ENCODE measurements at regions not wholly inside any gene's neighbourhood (a gene's known extent, or its start where the extent isn't known, plus 50 kb on each side); places are given as distances from the start of the nearest gene placed in this dataset.

GRCh38 chr2:120667981-120668380 is 67.7 kb upstream of the GLI2 start:
- DNase-seq (ENCODE audit: low spot score in 2 of 2): no peak
- WGBS, 2 donors: 87 to 96% methylated on average over 2 of the region's 2 CpGs

DNA sequence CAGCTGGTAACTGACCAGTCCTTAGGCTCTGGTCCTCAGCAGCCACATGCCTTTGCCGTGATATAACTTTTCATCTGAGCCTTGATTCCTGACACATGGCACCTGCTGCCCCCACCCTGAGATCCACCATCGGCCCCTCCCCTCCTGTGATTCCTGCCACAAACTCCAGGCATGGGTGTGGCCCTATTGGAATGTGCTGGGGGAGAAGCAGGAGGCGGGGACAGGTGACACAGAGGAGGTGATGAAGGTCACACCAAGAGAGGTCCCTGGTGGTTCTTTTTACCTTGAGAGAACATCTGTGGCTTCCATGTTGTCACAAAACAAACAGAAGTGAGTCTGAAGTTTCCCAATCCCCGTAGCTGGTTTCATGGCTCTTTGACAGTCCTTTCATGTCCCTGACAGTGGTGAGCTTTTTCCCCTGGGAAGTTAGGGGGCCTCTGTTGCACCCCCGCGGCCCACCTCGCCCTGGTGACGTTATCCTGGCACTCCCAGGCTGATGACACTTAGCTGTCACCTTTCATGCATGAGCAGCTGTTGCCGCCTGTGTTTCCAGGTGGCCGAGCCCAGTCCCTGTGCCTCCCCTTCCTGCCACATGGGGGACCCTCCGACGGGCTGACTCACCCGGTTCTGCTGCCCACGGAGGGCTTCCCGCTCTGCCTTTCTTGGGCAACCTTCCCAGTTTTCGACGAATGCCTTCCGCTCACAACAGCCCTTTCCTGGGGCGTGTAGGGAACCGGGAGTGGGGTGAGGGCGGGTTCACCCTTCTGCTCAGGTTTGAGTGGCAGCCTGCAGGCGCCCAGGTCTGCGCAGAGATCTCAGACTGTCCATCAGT is 66.3 kb upstream of the GLI2 start:
- H3K36me3 ChIP-seq: no peaks in the 10 kb centered on the region
- peaks cover 0 to 40% (median 5%) of the 10 kb centered on the region in 4 donors for H3K9me3 ChIP-seq
- peaks cover 0 to 9% (median 0%) of the 10 kb centered on the region in 4 donors for H3K4me1 ChIP-seq
- DNase-seq (ENCODE audit: low spot score in 2 of 2): no peak
- no peak overlapping the region for H3K4me3 ChIP-seq
- H3K27ac ChIP-seq: no peak overlapping the region
- no peak for TF ChIP-seq EP300 (IDR thresholded peaks at IDR 0.05)
- TF ChIP-seq POLR2A (IDR thresholded peaks at IDR 0.05): no peak
- TF ChIP-seq, protein P1, sequence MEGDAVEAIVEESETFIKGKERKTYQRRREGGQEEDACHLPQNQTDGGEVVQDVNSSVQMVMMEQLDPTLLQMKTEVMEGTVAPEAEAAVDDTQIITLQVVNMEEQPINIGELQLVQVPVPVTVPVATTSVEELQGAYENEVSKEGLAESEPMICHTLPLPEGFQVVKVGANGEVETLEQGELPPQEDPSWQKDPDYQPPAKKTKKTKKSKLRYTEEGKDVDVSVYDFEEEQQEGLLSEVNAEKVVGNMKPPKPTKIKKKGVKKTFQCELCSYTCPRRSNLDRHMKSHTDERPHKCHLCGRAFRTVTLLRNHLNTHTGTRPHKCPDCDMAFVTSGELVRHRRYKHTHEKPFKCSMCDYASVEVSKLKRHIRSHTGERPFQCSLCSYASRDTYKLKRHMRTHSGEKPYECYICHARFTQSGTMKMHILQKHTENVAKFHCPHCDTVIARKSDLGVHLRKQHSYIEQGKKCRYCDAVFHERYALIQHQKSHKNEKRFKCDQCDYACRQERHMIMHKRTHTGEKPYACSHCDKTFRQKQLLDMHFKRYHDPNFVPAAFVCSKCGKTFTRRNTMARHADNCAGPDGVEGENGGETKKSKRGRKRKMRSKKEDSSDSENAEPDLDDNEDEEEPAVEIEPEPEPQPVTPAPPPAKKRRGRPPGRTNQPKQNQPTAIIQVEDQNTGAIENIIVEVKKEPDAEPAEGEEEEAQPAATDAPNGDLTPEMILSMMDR (IDR thresholded peaks at IDR 0.05): no peak
- WGBS, 2 donors: 26 to 33% methylated on average over 23 of the region's 23 CpGs
- peaks cover 0 to 19% of the 10 kb centered on the region in 2 donors for H3K27me3 ChIP-seq

More at GRCh38 chr2:120667981-120668380, 67.7 kb upstream of the GLI2 start:
- H3K4me1 ChIP-seq: peaks cover 0 to 9% (median 0%) of the 10 kb centered on the region in 4 donors
- no peaks in the 10 kb centered on the region for H3K36me3 ChIP-seq
- peaks cover 0 to 49% (median 5%) of the 10 kb centered on the region in 4 donors for H3K9me3 ChIP-seq
- H3K27ac ChIP-seq: no peak overlapping the region
- no peak overlapping the region for H3K4me3 ChIP-seq
- H3K27me3 ChIP-seq: peaks cover 0 to 19% of the 10 kb centered on the region in 2 donors
- TF ChIP-seq, protein P1 (IDR thresholded peaks at IDR 0.05): no peak

- Histone ChIP-seq H3K27ac (no peak overlapping the region), H3K36me3 (no peaks in the 10 kb centered on the region), H3K9me3 (peaks cover 0 to 33% (median 5%) of the 10 kb centered on the region in 4 donors), H3K4me3 (no peak overlapping the region), H3K4me1 (peaks cover 0 to 9% (median 0%) of the 10 kb centered on the region in 4 donors), H3K27me3 (peaks cover 0 to 19% of the 10 kb centered on the region in 2 donors)
- DNase-seq (ENCODE audit: low spot score in 2 of 2): no peak
- WGBS, 2 donors: 57 to 62% methylated on average over 12 of the region's 12 CpGs
- TF ChIP-seq EP300 (IDR thresholded peaks at IDR 0.05) (no peak), POLR2A (IDR thresholded peaks at IDR 0.05) (no peak)
- TF ChIP-seq, protein P1 (IDR thresholded peaks at IDR 0.05): no peak
These were observed 65.7 kb upstream of the GLI2 start for GRCh38 chr2:120669971-120670370.

DNA sequence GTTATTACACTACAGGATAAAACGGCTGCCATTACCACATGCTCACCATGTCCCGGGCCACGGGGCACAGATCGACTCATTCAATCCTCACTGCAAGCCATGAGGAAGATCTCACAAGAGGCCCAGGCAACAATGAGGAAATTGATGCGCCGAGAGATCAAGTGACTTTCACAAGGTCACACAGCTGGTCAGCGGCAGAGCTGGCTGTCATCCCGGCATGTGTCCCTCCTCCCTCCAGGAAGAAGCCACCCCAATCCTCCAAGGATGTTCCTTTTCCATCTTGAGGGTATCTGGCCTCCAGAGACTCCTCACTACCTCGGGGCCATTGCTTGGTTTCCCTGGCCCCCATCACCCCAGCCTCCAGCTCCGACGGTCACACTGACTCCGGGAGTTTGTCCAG is 65.3 kb upstream of the GLI2 start:
- TF ChIP-seq, protein P1 (IDR thresholded peaks at IDR 0.05): no peak
- TF ChIP-seq EP300 (IDR thresholded peaks at IDR 0.05) (no peak), POLR2A (IDR thresholded peaks at IDR 0.05) (no peak)
- no peak overlapping the region for H3K27ac ChIP-seq
- no peak overlapping the region for H3K4me3 ChIP-seq
- H3K36me3 ChIP-seq: no peaks in the 10 kb centered on the region
- H3K4me1 ChIP-seq: peaks cover 0 to 9% (median 0%) of the 10 kb centered on the region in 4 donors
- WGBS, 2 donors: 82 to 83% methylated on average over 12 of the region's 12 CpGs
- peaks cover 0 to 21% of the 10 kb centered on the region in 2 donors for H3K27me3 ChIP-seq
- peaks cover 0 to 29% (median 4%) of the 10 kb centered on the region in 4 donors for H3K9me3 ChIP-seq
- DNase-seq (ENCODE audit: low spot score in 2 of 2): no peak

GRCh38 chr2:120670771-120671480 is 64.7 kb upstream of the GLI2 start:
- Histone ChIP-seq H3K27ac (no peak overlapping the region), H3K9me3 (peaks cover 0 to 24% (median 3%) of the 10 kb centered on the region in 4 donors), H3K4me3 (no peak overlapping the region), H3K4me1 (peaks cover 0 to 9% (median 0%) of the 10 kb centered on the region in 4 donors), H3K27me3 (peaks cover 0 to 25% of the 10 kb centered on the region in 2 donors), H3K36me3 (no peaks in the 10 kb centered on the region)
- no peak for DNase-seq (ENCODE audit: low spot score in 2 of 2)
- 54 to 62% methylated on average over 16 of the region's 16 CpGs for WGBS, 2 donors
- TF ChIP-seq, protein P1 (IDR thresholded peaks at IDR 0.05): no peak
- TF ChIP-seq POLR2A (IDR thresholded peaks at IDR 0.05) (no peak), EP300 (IDR thresholded peaks at IDR 0.05) (no peak)
